ENCODE measurements at regions not wholly inside any gene's neighbourhood (a gene's known extent, or its start where the extent isn't known, plus 50 kb on each side); places are given as distances from the start of the nearest gene placed in this dataset.

GRCh38 chr15:39347453-39347852 is 233.4 kb upstream of the THBS1 start:
- TF ChIP-seq POLR2A (IDR thresholded peaks at IDR 0.05) (no peak), CTCF (IDR thresholded peaks at IDR 0.05 in 8 of 11, conservative IDR thresholded peaks at IDR 0.05 in 3 of 11) (no peak)

Measured in spleen (tissue), 7 donors.